ENCODE measurements at regions not wholly inside any gene's neighbourhood (a gene's known extent, or its start where the extent isn't known, plus 50 kb on each side); places are given as distances from the start of the nearest gene placed in this dataset.
A peak's percentile ranks its signal among the peaks of the same experiment; 100 is the strongest.

- ATAC-seq: no peak
- no TSS peak for BruUV-seq (replicated peaks)
- RAD21 ChIA-PET (ENCODE audit: unreplicated experiment): no interaction called here
- SMC1A ChIA-PET (ENCODE audit: uncharacterized antibody, unreplicated experiment): interaction anchor here (0.8 to 1.2 kb wide), 2 partner anchors 17 to 596 kb away, joined by 3 to 4 read pairs; no protein-coding TSS in a partner anchor
- Histone ChIP-seq H3K9me3 (replicated peaks; ENCODE audit: control insufficient read depth, insufficient read depth, low read length) (no peaks in the 10 kb centered on the region), H3K4me1 (ENCODE audit: control insufficient read depth, insufficient read depth, low read length) (no peaks in the 10 kb centered on the region), H3K79me2 (ENCODE audit: control insufficient read depth, insufficient read depth, low read length) (no peaks in the 10 kb centered on the region), H3K9ac (ENCODE audit: control insufficient read depth, insufficient read depth, low read length) (no peak overlapping the region), H3K4me2 (ENCODE audit: control insufficient read depth, insufficient read depth) (no peak overlapping the region), H3K27ac (ENCODE audit: control insufficient read depth, insufficient read depth) (no peak overlapping the region), H3K36me3 (ENCODE audit: control insufficient read depth in 2 of 2, insufficient read depth in 2 of 2, low read length in 1 of 2) (no peaks in the 10 kb centered on the region), H2AFZ (ENCODE audit: control insufficient read depth, low read depth, low read length) (no peak overlapping the region), H3K4me3 (no peak overlapping the region), H4K20me1 (ENCODE audit: control insufficient read depth, insufficient read depth) (no peaks in the 10 kb centered on the region), H3K27me3 (replicated peaks in 1 of 2; ENCODE audit: control insufficient read depth in 2 of 2, insufficient read depth in 2 of 2, low read length in 1 of 2) (no peaks in the 10 kb centered on the region; a peak in 1 of 4 replicates)
- intact Hi-C loops (cut with micrococcal nuclease; ENCODE audit: unreplicated experiment) (no loop called here), in situ Hi-C loops (cut with MboI) (no loop called here)
- no peak for FAIRE-seq
- TF ChIP-seq RAD21 (IDR thresholded peaks at IDR 0.05; ENCODE audit: insufficient read depth, low read depth, low read length): 0 out of 2 replicates have a peak, but pooled peaks have one; percentile 8
- TF ChIP-seq, protein P1, sequence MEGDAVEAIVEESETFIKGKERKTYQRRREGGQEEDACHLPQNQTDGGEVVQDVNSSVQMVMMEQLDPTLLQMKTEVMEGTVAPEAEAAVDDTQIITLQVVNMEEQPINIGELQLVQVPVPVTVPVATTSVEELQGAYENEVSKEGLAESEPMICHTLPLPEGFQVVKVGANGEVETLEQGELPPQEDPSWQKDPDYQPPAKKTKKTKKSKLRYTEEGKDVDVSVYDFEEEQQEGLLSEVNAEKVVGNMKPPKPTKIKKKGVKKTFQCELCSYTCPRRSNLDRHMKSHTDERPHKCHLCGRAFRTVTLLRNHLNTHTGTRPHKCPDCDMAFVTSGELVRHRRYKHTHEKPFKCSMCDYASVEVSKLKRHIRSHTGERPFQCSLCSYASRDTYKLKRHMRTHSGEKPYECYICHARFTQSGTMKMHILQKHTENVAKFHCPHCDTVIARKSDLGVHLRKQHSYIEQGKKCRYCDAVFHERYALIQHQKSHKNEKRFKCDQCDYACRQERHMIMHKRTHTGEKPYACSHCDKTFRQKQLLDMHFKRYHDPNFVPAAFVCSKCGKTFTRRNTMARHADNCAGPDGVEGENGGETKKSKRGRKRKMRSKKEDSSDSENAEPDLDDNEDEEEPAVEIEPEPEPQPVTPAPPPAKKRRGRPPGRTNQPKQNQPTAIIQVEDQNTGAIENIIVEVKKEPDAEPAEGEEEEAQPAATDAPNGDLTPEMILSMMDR (IDR thresholded peaks at IDR 0.05 in 2 of 3, conservative IDR thresholded peaks at IDR 0.05 in 1 of 3; ENCODE audit: control insufficient read depth in 2 of 3, extremely low read depth in 1 of 3, insufficient read depth in 1 of 3, low read depth in 3 of 3, low read length in 3 of 3): peak in 1 of 3 experiments; percentile 23; a peak in 1 of 6 replicates
- TF ChIP-seq WRNIP1 (IDR thresholded peaks at IDR 0.05; ENCODE audit: borderline replicate concordance, low read depth, low read length): no peak
- POLR2A ChIA-PET: no interaction called here
- CTCF ChIA-PET: interaction anchor here (0.6 kb wide), 1 partner anchor 541 kb away, joined by 4 read pairs; no protein-coding TSS in a partner anchor
- WGBS (ENCODE audit: insufficient coverage, insufficient replicate concordance, low lambda C conversion rate, missing lambda C conversion rate): 2% methylated on average over 5 of the region's 5 CpGs
- no peak for DNase-seq (ENCODE audit: low read depth, low spot score)
Measured at GRCh38 chr10:121168545-121169216, 317.5 kb downstream of the WDR11 start.

- DNase-seq (ENCODE audit: low read depth, low spot score) (no peak), ATAC-seq (no peak), FAIRE-seq (no peak)
- ChIA-PET RAD21 (ENCODE audit: unreplicated experiment) (no interaction called here), CTCF (no interaction called here), SMC1A (ENCODE audit: uncharacterized antibody, unreplicated experiment) (interaction anchor here (0.8 kb wide), 1 partner anchor 16 kb away, joined by 3 read pairs; no protein-coding TSS in a partner anchor), POLR2A (no interaction called here)
- no peaks in the 10 kb centered on the region for H3K9me3 ChIP-seq (replicated peaks; ENCODE audit: control insufficient read depth, insufficient read depth, low read length)
- H3K27ac ChIP-seq (ENCODE audit: control insufficient read depth, insufficient read depth): no peak overlapping the region
- no peak overlapping the region for H3K9ac ChIP-seq (ENCODE audit: control insufficient read depth, insufficient read depth, low read length)
- in situ Hi-C loops (cut with MboI): no loop called here
- no peaks in the 10 kb centered on the region for H3K4me1 ChIP-seq (ENCODE audit: control insufficient read depth, insufficient read depth, low read length)
- H2AFZ ChIP-seq (ENCODE audit: control insufficient read depth, low read depth, low read length): no peak overlapping the region
- no peaks in the 10 kb centered on the region for H3K79me2 ChIP-seq (ENCODE audit: control insufficient read depth, insufficient read depth, low read length)
- H4K20me1 ChIP-seq (ENCODE audit: control insufficient read depth, insufficient read depth): no peaks in the 10 kb centered on the region
- H3K4me2 ChIP-seq (ENCODE audit: control insufficient read depth, insufficient read depth): no peak overlapping the region
- H3K27me3 ChIP-seq (replicated peaks in 1 of 2; ENCODE audit: control insufficient read depth in 2 of 2, insufficient read depth in 2 of 2, low read length in 1 of 2): no peaks in the 10 kb centered on the region
- no TSS peak for BruUV-seq (replicated peaks)
- TF ChIP-seq CBFB (IDR thresholded peaks at IDR 0.05; ENCODE audit: low read depth): no peak
- H3K4me3 ChIP-seq: no peak overlapping the region
- WGBS (ENCODE audit: insufficient coverage, insufficient replicate concordance, low lambda C conversion rate, missing lambda C conversion rate): 45% methylated on average over 3 of the region's 3 CpGs
- intact Hi-C loops (cut with micrococcal nuclease; ENCODE audit: unreplicated experiment): no loop called here
- no peaks in the 10 kb centered on the region for H3K36me3 ChIP-seq (ENCODE audit: control insufficient read depth in 2 of 2, insufficient read depth in 2 of 2, low read length in 1 of 2)
Measured at GRCh38 chr10:121169406-121169805, 318.2 kb downstream of the WDR11 start.

All from GM12878 (cell line).